SK-N-SH treated with all-trans-retinoic acid at 6 μM for 48 hours (cell line): ENCODE measurements at regions not wholly inside any gene's neighbourhood (a gene's known extent, or its start where the extent isn't known, plus 50 kb on each side); places are given as distances from the start of the nearest gene placed in this dataset.

Experiments used
- CREB5 ChIP-seq: fragments of 250-450 bp; sonication (Bioruptor Pico); IDR thresholded peaks from 2 replicates; pipeline ENCODE4 v1.5.1; 2020; ENCODE audit warnings: low read depth, mild to moderate bottlenecking, moderate library complexity
- ISL1 ChIP-seq: fragments of 250-450 bp; sonication (Bioruptor Pico); IDR thresholded peaks from 2 replicates; pipeline ENCODE4 v2.1.2; 2022; ENCODE audit warnings: mild to moderate bottlenecking, moderate library complexity
- ZC3H10 ChIP-seq: fragments of 250-450 bp; sonication (Bioruptor Pico); IDR thresholded peaks from 2 replicates; pipeline ENCODE4 v1.5.1; 2021; ENCODE audit warnings: mild to moderate bottlenecking, moderate library complexity
- ZFP3 ChIP-seq: fragments of 250-450 bp; sonication (Bioruptor Pico); IDR thresholded peaks from 2 replicates; pipeline ENCODE4 v1.5.0; 2020; ENCODE audit warnings: mild to moderate bottlenecking, moderate library complexity
- ZNF70 ChIP-seq: fragments of 450-650 bp; formaldehyde crosslinking; IDR thresholded peaks from 2 replicates; pipeline ENCODE4 v1.5.0; 2020; ENCODE audit warnings: mild to moderate bottlenecking, moderate library complexity
- ZNF8 ChIP-seq: fragments of 450-650 bp; formaldehyde crosslinking; IDR thresholded peaks from 2 replicates; pipeline ENCODE4 v1.5.0; 2020; ENCODE audit warnings: mild to moderate bottlenecking, moderate library complexity

GRCh38 chr10:125444790-125445189 is 238.2 kb downstream of the TEX36 start:
- no peak for TF ChIP-seq ZNF70
- TF ChIP-seq ZNF8 (CRISPR knock-in tag): no peak
- TF ChIP-seq CREB5 (CRISPR knock-in tag): no peak
- TF ChIP-seq ZC3H10: no peak
- TF ChIP-seq ISL1 (CRISPR knock-in tag): no peak
- no peak for TF ChIP-seq ZFP3 (CRISPR knock-in tag)
